Transverse colon (tissue), 4 donors: ENCODE measurements at regions not wholly inside any gene's neighbourhood (a gene's known extent, or its start where the extent isn't known, plus 50 kb on each side); places are given as distances from the start of the nearest gene placed in this dataset.

Experiments
- DNase-seq: peaks from one replicate; pipeline ENCODE4 v3.0.0-alpha.2; 2019
- H3K27ac ChIP-seq, 4 donors: fragments of 200-600 bp; sonication (generic); 2 replicates each; pipeline ENCODE4 v1.5.1; 2016 to 2018; ENCODE audit warnings: inconsistent platforms in 4 of 4
- H3K27me3 ChIP-seq: fragments of 200-600 bp; sonication (generic); 2 replicates; pipeline ENCODE4 v1.5.1; 2017; ENCODE audit warnings: inconsistent platforms
- H3K36me3 ChIP-seq, 4 donors: fragments of 200-600 bp; sonication (generic); 2 replicates each; pipeline ENCODE4 v1.5.1; 2017 to 2019; ENCODE audit warnings: inconsistent platforms in 4 of 4
- H3K4me1 ChIP-seq, 4 donors: fragments of 200-600 bp; sonication (generic); 2 replicates each; pipeline ENCODE4 v1.5.1; 2017 to 2020; ENCODE audit warnings: inconsistent platforms in 4 of 4
- H3K4me3 ChIP-seq, 4 donors: fragments of 200-600 bp; sonication (generic); 1 replicate in 1 of 4; 2 replicates in 3 of 4; pipeline versions ENCODE4 v1.5.1 to v1.6.1; 2017 to 2019; ENCODE audit warnings: inconsistent platforms in 4 of 4
- H3K9me3 ChIP-seq, 2 donors: fragments of 200-600 bp; sonication (generic); 2 replicates each; pipeline ENCODE4 v1.5.1; 2017 to 2019; ENCODE audit warnings: inconsistent platforms in 2 of 2
- EP300 ChIP-seq: sonication (generic); formaldehyde crosslinking; IDR thresholded peaks from one replicate; pipeline ENCODE4 v1.6.1; 2017; ENCODE audit warnings: antibody characterized with exemption, low read depth
- POLR2A ChIP-seq: fragments of 450-650 bp; IDR thresholded peaks from one replicate; pipeline ENCODE4 v1.6.1; 2016; ENCODE audit warnings: antibody characterized with exemption, mild to moderate bottlenecking, moderate library complexity
- POLR2AphosphoS5 ChIP-seq, 3 donors: sonication (generic); formaldehyde crosslinking; IDR thresholded peaks; one replicate each; pipeline ENCODE4 v1.6.1; 2016; ENCODE audit warnings: antibody characterized with exemption in 3 of 3
- WGBS, 2 donors: methylation state at CpG; one replicate each; pipeline ENCODE4 v1.1.5; 2018; ENCODE audit warnings: low coverage in 1 of 2; 5-methylcytosine and 5-hydroxymethylcytosine counted together
- in situ Hi-C, 4 donors: fragments of 200-750 bp; cut with MboI; loops; one replicate each; pipeline versions ENCODE4 v1.15.0 to v1.15.1; 2017; ENCODE audit warnings: low sequenced_read_pairs in 3 of 4, low pct_ligation_motif_present in 1 of 4, low pct_unique_long_range_greater_than_20kb in 1 of 4
- intact Hi-C: fragments of 100-400 bp; cut with DNase I; formaldehyde crosslinking; loops from one replicate; pipeline ENCODE4 v1.15.1; 2023; ENCODE audit warnings: low total_unique reads
- TF ChIP-seq, protein P1 (sequence below), 5 experiments: fragments of 200-600 bp in 3 of 5; fragments of 450-650 bp in 2 of 5; sonication (generic) in 3 of 5; IDR thresholded peaks; 1 replicate in 2 of 5; 2 replicates in 3 of 5; pipeline ENCODE4 v1.5.1; 2016 to 2017; ENCODE audit warnings: antibody characterized with exemption in 5 of 5, inconsistent platforms in 3 of 5, mild to moderate bottlenecking in 2 of 5, moderate library complexity in 1 of 5

DNA sequence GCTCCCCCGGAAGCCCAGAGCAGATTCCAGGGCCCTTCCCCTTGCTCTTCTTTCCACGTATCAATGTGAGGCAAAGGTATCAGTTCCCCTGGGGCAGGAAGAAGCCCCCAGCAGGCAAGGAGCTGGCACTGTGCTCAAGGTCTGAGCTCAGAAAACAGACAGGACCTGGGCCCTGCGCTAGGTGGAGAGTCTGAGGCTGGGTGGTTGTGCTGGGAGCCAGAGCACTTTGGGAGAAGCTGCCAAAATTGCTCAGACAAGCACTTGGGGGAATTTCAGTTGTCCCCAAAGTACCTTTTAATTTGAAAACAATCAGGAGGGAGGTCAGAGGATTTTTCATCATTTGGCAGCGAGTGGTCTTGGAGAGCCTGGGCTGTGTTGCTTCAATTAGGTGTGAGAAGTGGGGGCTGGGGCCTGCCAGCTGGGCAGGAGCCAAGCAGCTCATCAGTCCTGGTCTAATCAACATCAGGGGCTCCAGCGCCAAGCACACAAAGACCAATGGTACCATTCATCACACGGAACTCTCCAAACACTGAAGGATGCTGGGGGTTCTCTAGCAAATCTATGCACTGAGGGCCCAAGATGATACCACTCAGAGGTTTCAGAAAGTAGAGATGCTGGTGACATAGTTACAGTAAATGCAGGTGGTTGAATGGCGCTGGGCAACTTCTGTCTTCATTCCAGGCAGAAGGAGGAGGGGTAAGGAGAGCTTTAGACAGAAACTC, 176.5 kb downstream of the SNX18 start:
- Histone ChIP-seq H3K4me1 (peaks cover 0 to 23% (median 5%) of the 10 kb centered on the region in 4 donors), H3K27me3 (no peaks in the 10 kb centered on the region), H3K27ac (no peak overlapping the region), H3K36me3 (no peaks in the 10 kb centered on the region), H3K9me3 (no peaks in the 10 kb centered on the region), H3K4me3 (no peak overlapping the region)
- 97 to 100% methylated on average over 2 to 7 of the region's 7 CpGs for WGBS, 2 donors
- in situ Hi-C loops, result no loop called here
- no peak for DNase-seq
- TF ChIP-seq POLR2AphosphoS5 (IDR thresholded peaks at IDR 0.05) (no peak), POLR2A (no peak), EP300 (no peak)
- TF ChIP-seq, protein P1, sequence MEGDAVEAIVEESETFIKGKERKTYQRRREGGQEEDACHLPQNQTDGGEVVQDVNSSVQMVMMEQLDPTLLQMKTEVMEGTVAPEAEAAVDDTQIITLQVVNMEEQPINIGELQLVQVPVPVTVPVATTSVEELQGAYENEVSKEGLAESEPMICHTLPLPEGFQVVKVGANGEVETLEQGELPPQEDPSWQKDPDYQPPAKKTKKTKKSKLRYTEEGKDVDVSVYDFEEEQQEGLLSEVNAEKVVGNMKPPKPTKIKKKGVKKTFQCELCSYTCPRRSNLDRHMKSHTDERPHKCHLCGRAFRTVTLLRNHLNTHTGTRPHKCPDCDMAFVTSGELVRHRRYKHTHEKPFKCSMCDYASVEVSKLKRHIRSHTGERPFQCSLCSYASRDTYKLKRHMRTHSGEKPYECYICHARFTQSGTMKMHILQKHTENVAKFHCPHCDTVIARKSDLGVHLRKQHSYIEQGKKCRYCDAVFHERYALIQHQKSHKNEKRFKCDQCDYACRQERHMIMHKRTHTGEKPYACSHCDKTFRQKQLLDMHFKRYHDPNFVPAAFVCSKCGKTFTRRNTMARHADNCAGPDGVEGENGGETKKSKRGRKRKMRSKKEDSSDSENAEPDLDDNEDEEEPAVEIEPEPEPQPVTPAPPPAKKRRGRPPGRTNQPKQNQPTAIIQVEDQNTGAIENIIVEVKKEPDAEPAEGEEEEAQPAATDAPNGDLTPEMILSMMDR (IDR thresholded peaks at IDR 0.05), result no peak
- intact Hi-C loops, result no loop called here

DNA sequence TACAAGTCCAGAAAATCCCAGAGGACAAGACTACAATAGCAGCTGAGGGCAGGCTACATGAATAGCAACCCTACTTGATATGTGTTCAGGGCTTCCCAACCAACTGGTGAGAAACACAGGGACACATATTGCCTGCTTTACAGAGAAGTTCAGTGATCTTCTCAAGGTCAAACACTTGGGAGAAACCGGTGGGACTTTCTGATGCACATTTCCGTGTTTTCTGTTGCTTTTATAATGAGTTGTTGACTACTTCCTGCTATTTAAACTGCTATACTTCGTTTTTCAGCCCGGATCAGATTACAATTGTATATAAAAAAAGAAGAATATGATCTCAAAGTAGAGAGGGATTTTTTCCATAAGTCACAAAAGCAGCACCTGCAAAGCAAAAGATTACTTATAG, 175.1 kb downstream of the SNX18 start:
- Histone ChIP-seq H3K9me3 (no peaks in the 10 kb centered on the region), H3K4me3 (no peak overlapping the region), H3K27ac (peak overlapping the region in 1 of 4 donors; percentile 26), H3K36me3 (no peaks in the 10 kb centered on the region), H3K27me3 (no peaks in the 10 kb centered on the region), H3K4me1 (peaks cover 0 to 23% (median 5%) of the 10 kb centered on the region in 4 donors)
- intact Hi-C loops (no loop called here), in situ Hi-C loops (no loop called here)
- DNase-seq, result no peak
- TF ChIP-seq POLR2AphosphoS5 (IDR thresholded peaks at IDR 0.05) (no peak), EP300 (no peak), POLR2A (no peak)
- TF ChIP-seq, protein P1 (IDR thresholded peaks at IDR 0.05), result no peak
- WGBS, 2 donors, result 75 to 93% methylated on average over 4 of the region's 4 CpGs

DNA sequence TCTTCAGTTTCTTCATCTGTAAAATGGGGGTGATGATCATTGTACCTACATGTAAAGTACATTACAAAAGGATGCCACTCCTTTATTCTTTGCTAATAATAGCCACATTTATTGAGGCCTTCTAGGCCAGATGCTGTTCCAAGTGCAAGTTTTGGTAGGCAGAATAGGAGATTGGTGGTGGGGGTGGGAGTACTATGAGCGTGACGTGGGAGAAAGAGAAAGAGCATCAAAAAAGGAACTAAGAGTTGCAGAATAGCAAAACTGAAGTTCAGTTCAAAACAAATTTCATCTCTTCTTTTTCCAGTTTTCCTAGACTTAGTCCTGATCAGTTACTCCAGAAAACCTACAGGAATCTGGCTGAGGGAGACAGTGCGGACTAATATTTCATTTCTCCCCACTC, 174.1 kb downstream of the SNX18 start:
- no peak overlapping the region for H3K4me3 ChIP-seq
- 80% methylated on average over 3 of the region's 3 CpGs for WGBS, 2 donors
- intact Hi-C loops (no loop called here), in situ Hi-C loops (no loop called here)
- peaks cover 0 to 13% (median 2%) of the 10 kb centered on the region in 4 donors for H3K4me1 ChIP-seq
- no peaks in the 10 kb centered on the region for H3K27me3 ChIP-seq
- TF ChIP-seq EP300 (no peak), POLR2AphosphoS5 (IDR thresholded peaks at IDR 0.05) (no peak), POLR2A (no peak)
- TF ChIP-seq, protein P1 (IDR thresholded peaks at IDR 0.05), result no peak
- peak overlapping the region in 1 of 4 donors; percentile 26 for H3K27ac ChIP-seq
- no peaks in the 10 kb centered on the region for H3K36me3 ChIP-seq
- no peak for DNase-seq
- H3K9me3 ChIP-seq, result no peaks in the 10 kb centered on the region

GRCh38 chr5:54689411-54690251, 172.1 kb downstream of the SNX18 start:
- no peak overlapping the region for H3K27ac ChIP-seq
- TF ChIP-seq EP300 (no peak), POLR2AphosphoS5 (IDR thresholded peaks at IDR 0.05) (no peak), POLR2A (no peak)
- TF ChIP-seq, protein P1 (IDR thresholded peaks at IDR 0.05), result no peak
- H3K27me3 ChIP-seq, result no peaks in the 10 kb centered on the region
- in situ Hi-C loops (no loop called here), intact Hi-C loops (no loop called here)
- peaks cover 0 to 5% (median 0%) of the 10 kb centered on the region in 4 donors for H3K4me1 ChIP-seq
- no peak for DNase-seq
- H3K9me3 ChIP-seq, result no peaks in the 10 kb centered on the region
- 72 to 81% methylated on average over 2 to 3 of the region's 3 CpGs for WGBS, 2 donors
- H3K4me3 ChIP-seq, result no peak overlapping the region
- no peaks in the 10 kb centered on the region for H3K36me3 ChIP-seq
